Body of pancreas (tissue), 4 donors: ENCODE measurements at regions not wholly inside any gene's neighbourhood (a gene's known extent, or its start where the extent isn't known, plus 50 kb on each side); places are given as distances from the start of the nearest gene placed in this dataset.

Experiments used
- ATAC-seq: fragments of 150-250 bp; one replicate; pipeline ENCODE4 v1.9.1; 2016
- DNase-seq, 4 donors: peaks; one replicate each; pipeline ENCODE4 v3.0.0-alpha.2; 2019
- H3K27ac ChIP-seq, 4 donors: fragments of 200-600 bp; sonication (generic); 1 replicate in 3 of 4; 2 replicates in 1 of 4; pipeline versions ENCODE4 v1.5.1 to v1.6.1; 2016 to 2019; ENCODE audit warnings: mild to moderate bottlenecking in 1 of 4, mixed read lengths in 1 of 4, moderate library complexity in 1 of 4
- H3K27me3 ChIP-seq, 2 donors: fragments of 200-600 bp; sonication (generic); one replicate each; pipeline ENCODE4 v1.6.0; 2016; ENCODE audit warnings: mild to moderate bottlenecking in 1 of 2
- H3K36me3 ChIP-seq, 2 donors: fragments of 200-600 bp; sonication (generic); replicated peaks in 1 of 2; 2 replicates each; pipeline ENCODE4 v1.5.1; 2016; ENCODE audit warnings: low read depth in 2 of 2; ENCODE audit not compliant: insufficient read depth in 1 of 2
- H3K4me1 ChIP-seq: fragments of 200-600 bp; sonication (generic); one replicate; pipeline ENCODE4 v1.6.0; 2016
- H3K4me3 ChIP-seq, 2 donors: fragments of 200-600 bp; sonication (generic); 1 replicate in 1 of 2; 2 replicates in 1 of 2; pipeline ENCODE4 v1.5.1; 2016 to 2019
- H3K9me3 ChIP-seq, 3 donors: fragments of 200-600 bp; sonication (generic); 1 replicate in 2 of 3; 2 replicates in 1 of 3; pipeline ENCODE4 v1.5.1; 2016
- POLR2A ChIP-seq, 3 donors: fragments of 450-650 bp; IDR thresholded peaks; one replicate each; pipeline ENCODE4 v1.6.1; 2016; ENCODE audit warnings: antibody characterized with exemption in 3 of 3, mild to moderate bottlenecking in 2 of 3
- WGBS, 2 donors: methylation state at CpG; one replicate each; pipeline ENCODE4 v1.1.5; 2017; 5-methylcytosine and 5-hydroxymethylcytosine counted together
- intact Hi-C: fragments of 100-400 bp; cut with DNase I; formaldehyde crosslinking; loops from one replicate; pipeline ENCODE4 v1.15.1; 2023
- TF ChIP-seq, protein P1 (sequence below), 7 experiments: fragments of 450-650 bp in 4 of 7; fragments of 200-600 bp in 3 of 7; sonication (generic) in 3 of 7; IDR thresholded peaks; one replicate each; pipeline ENCODE4 v1.5.1; 2016 to 2019; ENCODE audit warnings: antibody characterized with exemption in 7 of 7

DNA sequence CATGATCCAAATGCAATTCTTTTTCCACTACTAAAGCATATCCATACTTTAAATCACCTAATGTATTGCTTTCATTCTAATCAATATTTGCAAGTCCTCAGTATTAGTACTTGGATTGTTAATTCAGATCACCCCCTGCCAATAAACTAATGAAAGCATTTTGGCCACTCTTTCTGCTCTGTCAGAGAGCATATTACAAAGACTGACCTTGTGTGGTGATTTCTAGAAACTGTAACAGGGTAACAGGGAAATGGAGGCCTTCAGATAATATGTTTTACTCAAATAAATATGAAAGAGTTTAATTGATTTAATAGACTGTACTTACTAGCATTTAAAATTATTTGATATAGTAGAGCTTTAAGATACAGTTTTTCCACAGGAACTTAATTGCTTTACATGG, 453.0 kb downstream of the KCNJ3 start:
- no peaks in the 10 kb centered on the region for H3K36me3 ChIP-seq
- no peak for ATAC-seq

DNA sequence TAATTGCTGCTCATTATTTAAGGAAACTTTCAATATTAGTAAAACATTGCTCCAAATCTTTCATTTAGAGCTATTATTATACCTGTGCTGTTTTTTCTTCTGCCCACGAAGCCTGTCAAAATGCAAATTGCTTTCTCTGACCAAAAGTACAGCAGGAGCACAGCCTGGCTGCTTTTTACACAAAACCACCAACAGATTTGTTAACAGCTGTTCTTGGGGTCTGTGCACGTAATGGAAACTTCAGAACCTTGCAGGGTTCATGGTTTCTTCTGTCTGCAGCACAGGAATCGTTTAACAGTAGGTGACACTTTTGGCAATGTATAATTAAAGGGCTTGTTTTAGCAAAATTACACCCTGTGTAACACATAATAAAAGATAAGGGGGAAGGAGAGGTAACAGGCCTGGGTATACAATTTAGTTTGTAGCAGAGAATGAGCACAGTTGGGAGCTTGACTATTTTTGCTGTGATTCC, 447.3 kb downstream of the KCNJ3 start:
- peak; percentile 40 for ATAC-seq
- Histone ChIP-seq H3K9me3 (no peaks in the 10 kb centered on the region), H3K27ac (no peak overlapping the region), H3K4me1 (peaks cover 5% of the 10 kb centered on the region), H3K27me3 (no peaks in the 10 kb centered on the region), H3K36me3 (no peaks in the 10 kb centered on the region), H3K4me3 (no peak overlapping the region)
- intact Hi-C loops: no loop called here
- DNase-seq: peak in 1 of 4 donors; percentile 7
- WGBS, 2 donors: 20 to 24% methylated on average over 3 of the region's 3 CpGs
- TF ChIP-seq POLR2A (IDR thresholded peaks at IDR 0.05): no peak
- TF ChIP-seq, protein P1, sequence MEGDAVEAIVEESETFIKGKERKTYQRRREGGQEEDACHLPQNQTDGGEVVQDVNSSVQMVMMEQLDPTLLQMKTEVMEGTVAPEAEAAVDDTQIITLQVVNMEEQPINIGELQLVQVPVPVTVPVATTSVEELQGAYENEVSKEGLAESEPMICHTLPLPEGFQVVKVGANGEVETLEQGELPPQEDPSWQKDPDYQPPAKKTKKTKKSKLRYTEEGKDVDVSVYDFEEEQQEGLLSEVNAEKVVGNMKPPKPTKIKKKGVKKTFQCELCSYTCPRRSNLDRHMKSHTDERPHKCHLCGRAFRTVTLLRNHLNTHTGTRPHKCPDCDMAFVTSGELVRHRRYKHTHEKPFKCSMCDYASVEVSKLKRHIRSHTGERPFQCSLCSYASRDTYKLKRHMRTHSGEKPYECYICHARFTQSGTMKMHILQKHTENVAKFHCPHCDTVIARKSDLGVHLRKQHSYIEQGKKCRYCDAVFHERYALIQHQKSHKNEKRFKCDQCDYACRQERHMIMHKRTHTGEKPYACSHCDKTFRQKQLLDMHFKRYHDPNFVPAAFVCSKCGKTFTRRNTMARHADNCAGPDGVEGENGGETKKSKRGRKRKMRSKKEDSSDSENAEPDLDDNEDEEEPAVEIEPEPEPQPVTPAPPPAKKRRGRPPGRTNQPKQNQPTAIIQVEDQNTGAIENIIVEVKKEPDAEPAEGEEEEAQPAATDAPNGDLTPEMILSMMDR (IDR thresholded peaks at IDR 0.05): no peak

More for the DNA sequence above, 453.0 kb downstream of the KCNJ3 start:
- no peak overlapping the region for H3K27ac ChIP-seq
- H3K4me1 ChIP-seq: no peaks in the 10 kb centered on the region
- no peak for DNase-seq
- H3K4me3 ChIP-seq: no peak overlapping the region
- TF ChIP-seq, protein P1 (IDR thresholded peaks at IDR 0.05): no peak
- no peak for TF ChIP-seq POLR2A (IDR thresholded peaks at IDR 0.05)
- intact Hi-C loops: no loop called here
- H3K9me3 ChIP-seq: no peaks in the 10 kb centered on the region
- H3K27me3 ChIP-seq: no peaks in the 10 kb centered on the region

DNA sequence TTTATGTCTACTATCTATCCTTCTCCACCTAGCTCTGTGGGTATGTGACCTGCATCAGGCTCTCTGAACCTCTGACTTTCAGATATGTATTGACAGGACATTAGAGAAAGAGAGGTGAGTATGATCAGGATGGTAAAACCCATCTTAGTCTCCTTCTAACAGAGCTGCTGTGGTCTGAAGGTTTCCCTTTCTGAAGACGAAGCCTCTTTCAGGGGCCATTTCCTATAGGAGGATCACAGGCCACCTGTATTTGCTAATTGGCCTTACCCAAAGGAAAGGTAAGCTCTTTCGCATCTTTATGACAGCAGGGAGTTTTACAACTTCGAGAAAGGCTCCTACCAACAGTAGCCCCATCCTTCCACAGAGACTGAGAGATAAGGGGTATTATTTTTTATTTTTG, 442.9 kb downstream of the KCNJ3 start:
- TF ChIP-seq, protein P1 (IDR thresholded peaks at IDR 0.05): no peak
- TF ChIP-seq POLR2A (IDR thresholded peaks at IDR 0.05): no peak

DNA sequence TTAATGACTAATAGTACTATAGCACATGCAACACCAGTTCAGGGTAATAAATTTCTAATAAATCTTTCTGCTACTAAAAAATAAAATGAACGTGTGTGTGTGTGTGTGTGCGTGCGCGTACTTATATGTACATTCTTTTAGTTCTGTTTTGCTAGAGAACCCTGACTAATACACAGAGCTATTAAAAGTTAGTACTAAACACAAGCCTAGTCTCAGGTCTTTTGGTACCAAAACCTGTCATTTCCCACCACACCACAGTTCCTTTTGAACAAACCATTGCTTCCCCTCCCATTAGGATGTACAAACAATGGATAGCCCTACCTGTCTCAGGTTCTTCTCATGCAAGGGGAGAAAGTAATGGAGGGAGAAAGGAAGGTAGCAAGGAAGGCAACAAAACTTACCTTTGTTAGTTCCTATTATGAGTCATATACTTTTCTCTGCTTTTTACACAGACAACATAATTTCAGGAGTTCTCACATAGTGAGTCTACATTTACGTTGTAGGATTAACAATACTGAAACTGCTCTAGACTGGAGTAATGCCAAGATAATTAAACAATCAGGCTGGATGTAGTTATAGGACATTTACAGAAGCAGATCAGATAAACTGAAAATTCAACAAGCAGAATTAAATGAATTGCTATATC, 427.2 kb downstream of the KCNJ3 start:
- no peaks in the 10 kb centered on the region for H3K9me3 ChIP-seq
- intact Hi-C loops: no loop called here
- no peaks in the 10 kb centered on the region for H3K4me1 ChIP-seq
- ATAC-seq (no peak), DNase-seq (no peak)
- no peak overlapping the region for H3K4me3 ChIP-seq
- H3K36me3 ChIP-seq: no peaks in the 10 kb centered on the region
- 74% methylated on average over 5 of the region's 5 CpGs for WGBS, 2 donors
- no peak overlapping the region for H3K27ac ChIP-seq
- TF ChIP-seq POLR2A (IDR thresholded peaks at IDR 0.05): no peak
- TF ChIP-seq, protein P1 (IDR thresholded peaks at IDR 0.05): no peak
- no peaks in the 10 kb centered on the region for H3K27me3 ChIP-seq

More for the DNA sequence above, 442.9 kb downstream of the KCNJ3 start:
- DNase-seq: no peak
- peaks cover 5% of the 10 kb centered on the region for H3K4me1 ChIP-seq
- WGBS, 2 donors: 80 to 83% methylated on average over 3 of the region's 3 CpGs
- H3K27ac ChIP-seq: no peak overlapping the region
- no peaks in the 10 kb centered on the region for H3K36me3 ChIP-seq
- H3K27me3 ChIP-seq: no peaks in the 10 kb centered on the region
- no peak overlapping the region for H3K4me3 ChIP-seq
- intact Hi-C loops: no loop called here
- H3K9me3 ChIP-seq: no peaks in the 10 kb centered on the region
- ATAC-seq: no peak

DNA sequence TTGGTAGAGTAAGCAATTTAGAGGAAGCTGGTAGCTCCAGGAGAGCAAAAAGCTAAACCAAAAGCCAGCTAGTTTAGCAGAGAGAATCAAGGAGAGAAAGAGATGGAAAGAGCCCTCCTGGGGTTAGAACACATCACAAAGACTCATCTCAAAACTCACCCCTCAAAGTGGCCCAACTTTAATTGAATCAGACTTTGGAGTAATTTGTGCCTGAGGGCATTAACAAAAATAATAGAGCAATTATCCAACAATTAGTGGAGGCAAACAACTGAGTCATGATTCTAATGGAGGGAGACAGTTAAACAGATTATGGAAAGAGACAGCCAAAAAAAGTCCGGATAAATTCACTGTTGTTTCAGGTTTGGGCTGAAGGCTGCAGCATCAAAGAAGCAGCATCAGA, 417.4 kb downstream of the KCNJ3 start:
- DNase-seq (no peak), ATAC-seq (no peak)
- WGBS, 2 donors: 71 to 77% methylated on average over 1 of the region's 1 CpG
- no peaks in the 10 kb centered on the region for H3K27me3 ChIP-seq
- TF ChIP-seq, protein P1 (IDR thresholded peaks at IDR 0.05): no peak
- no peak for TF ChIP-seq POLR2A (IDR thresholded peaks at IDR 0.05)
- no peak overlapping the region for H3K4me3 ChIP-seq
- no peaks in the 10 kb centered on the region for H3K36me3 ChIP-seq
- H3K4me1 ChIP-seq: no peaks in the 10 kb centered on the region
- H3K27ac ChIP-seq: no peak overlapping the region
- intact Hi-C loops: no loop called here
- no peaks in the 10 kb centered on the region for H3K9me3 ChIP-seq
